ENCODE measurements at regions not wholly inside any gene's neighbourhood (a gene's known extent, or its start where the extent isn't known, plus 50 kb on each side); places are given as distances from the start of the nearest gene placed in this dataset.

- DNase-seq (ENCODE audit: low read depth): no peak
- TF ChIP-seq CTCF (conservative IDR thresholded peaks at IDR 0.05; ENCODE audit: control insufficient read depth, insufficient read depth, low read depth, low read length): no peak
Measured at GRCh38 chr7:36075561-36075960, 77.5 kb upstream of the EEPD1 start.

GRCh38 chr7:36076074-36076473, 77.0 kb upstream of the EEPD1 start:
- no peak for DNase-seq (ENCODE audit: low read depth)
- no peak for TF ChIP-seq CTCF (conservative IDR thresholded peaks at IDR 0.05; ENCODE audit: control insufficient read depth, insufficient read depth, low read depth, low read length)
- H3K4me3 ChIP-seq (ENCODE audit: control insufficient read depth, low read depth, low read length): no peak overlapping the region

More at GRCh38 chr7:36075561-36075960, 77.5 kb upstream of the EEPD1 start:
- no peak overlapping the region for H3K4me3 ChIP-seq (ENCODE audit: control insufficient read depth, low read depth, low read length)

GRCh38 chr7:36078816-36079360, 74.2 kb upstream of the EEPD1 start:
- DNase-seq (ENCODE audit: low read depth): no peak
- H3K4me3 ChIP-seq (ENCODE audit: control insufficient read depth, low read depth, low read length): no peak overlapping the region
- TF ChIP-seq CTCF (conservative IDR thresholded peaks at IDR 0.05; ENCODE audit: control insufficient read depth, insufficient read depth, low read depth, low read length): no peak

GRCh38 chr7:36079446-36080025, 73.5 kb upstream of the EEPD1 start:
- H3K4me3 ChIP-seq (ENCODE audit: control insufficient read depth, low read depth, low read length): no peak overlapping the region
- DNase-seq (ENCODE audit: low read depth): no peak
- no peak for TF ChIP-seq CTCF (conservative IDR thresholded peaks at IDR 0.05; ENCODE audit: control insufficient read depth, insufficient read depth, low read depth, low read length)

GRCh38 chr7:36080843-36081242, 72.2 kb upstream of the EEPD1 start:
- H3K4me3 ChIP-seq (ENCODE audit: control insufficient read depth, low read depth, low read length): no peak overlapping the region
- no peak for TF ChIP-seq CTCF (conservative IDR thresholded peaks at IDR 0.05; ENCODE audit: control insufficient read depth, insufficient read depth, low read depth, low read length)
- no peak for DNase-seq (ENCODE audit: low read depth)

- H3K4me3 ChIP-seq (ENCODE audit: control insufficient read depth, low read depth, low read length): no peak overlapping the region
- DNase-seq (ENCODE audit: low read depth): no peak
- no peak for TF ChIP-seq CTCF (conservative IDR thresholded peaks at IDR 0.05; ENCODE audit: control insufficient read depth, insufficient read depth, low read depth, low read length)
Measured at GRCh38 chr7:36082216-36082615, 70.8 kb upstream of the EEPD1 start.
